Right hindlimb (tissue), 1 donor: ENCODE measurements at regions not wholly inside any gene's neighbourhood (a gene's known extent, or its start where the extent isn't known, plus 50 kb on each side); places are given as distances from the start of the nearest gene placed in this dataset.
"Not testable (repeated sequence)": the region's sequence is repeated elsewhere in the genome, so short reads cannot be mapped to it uniquely, and the experiment has no call there.

Source experiments
- DNase-seq: peaks from one replicate; pipeline ENCODE4 v3.0.0-alpha.2; 2018

DNA sequence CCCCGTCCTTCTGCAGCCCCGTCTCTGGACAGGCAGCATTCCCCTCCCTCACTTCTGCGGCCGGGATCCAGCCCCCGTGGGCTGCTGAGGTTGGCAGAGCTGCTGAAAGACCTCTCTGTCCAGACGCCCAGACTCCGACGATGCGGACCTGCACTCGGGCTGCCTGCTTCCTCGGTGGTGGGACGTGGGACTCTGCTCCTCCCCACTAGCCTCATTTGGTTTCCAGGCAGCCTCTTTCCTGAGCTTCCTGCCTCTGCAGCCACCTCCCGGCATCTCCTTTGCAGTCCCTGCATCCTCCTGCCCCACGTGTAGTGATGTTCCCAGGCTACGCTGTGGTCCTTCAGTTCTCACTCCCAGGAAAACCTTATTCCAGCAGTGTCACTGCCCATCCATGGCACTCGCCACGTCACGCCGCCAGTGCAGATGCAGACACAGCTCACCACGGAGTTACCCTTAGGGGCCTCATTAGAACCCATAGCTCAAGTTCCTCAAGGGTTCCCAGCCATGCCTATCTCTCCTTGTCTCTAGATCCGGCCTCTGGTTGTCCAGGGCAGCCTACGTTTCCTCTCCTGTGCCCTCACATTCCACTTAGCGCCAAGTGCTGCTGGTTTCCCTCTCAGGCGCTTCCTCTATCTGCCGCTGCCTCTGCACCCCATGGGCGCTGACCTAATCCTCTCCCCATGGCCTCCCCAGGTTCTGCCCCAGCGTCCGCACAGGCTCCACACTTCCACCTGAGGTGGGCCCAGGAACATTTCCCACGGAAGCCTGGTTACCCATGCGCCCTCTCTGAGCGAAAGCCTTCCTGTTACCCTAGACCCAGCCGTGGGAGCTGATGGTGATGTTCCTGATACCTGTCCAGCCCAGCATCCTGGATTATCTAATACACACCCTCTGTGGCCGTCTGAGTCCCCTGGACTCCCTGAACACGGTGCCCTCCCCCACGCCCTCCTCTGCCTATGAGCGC, 318.3 kb upstream of the MYT1L start:
- no peak for DNase-seq

DNA sequence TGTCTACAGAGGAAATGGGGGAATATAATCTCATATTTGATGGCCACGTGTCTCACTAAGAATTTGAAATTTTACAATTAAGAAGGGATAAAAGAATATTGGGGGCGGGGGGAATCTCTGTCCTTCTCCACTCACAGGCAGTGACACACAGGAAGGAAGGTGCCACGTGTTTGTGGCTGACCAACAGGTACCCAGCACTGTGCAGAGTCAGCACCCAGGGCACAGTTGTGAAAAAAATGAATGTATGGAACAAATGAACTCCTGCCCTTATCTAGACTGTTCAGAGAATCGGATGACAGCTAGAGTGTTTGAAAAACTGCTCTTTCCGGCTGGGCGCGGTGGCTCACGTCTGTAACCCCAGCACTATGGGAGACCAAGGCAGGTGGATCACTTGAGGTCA, 317.0 kb upstream of the MYT1L start:
- DNase-seq: no peak

- no peak for DNase-seq
Observed at GRCh38 chr2:2647141-2647541, 316.1 kb upstream of the MYT1L start.

GRCh38 chr2:2646433-2647051, 315.5 kb upstream of the MYT1L start:
- no peak for DNase-seq

GRCh38 chr2:2645162-2645855, 314.2 kb upstream of the MYT1L start:
- DNase-seq: no peak

DNA sequence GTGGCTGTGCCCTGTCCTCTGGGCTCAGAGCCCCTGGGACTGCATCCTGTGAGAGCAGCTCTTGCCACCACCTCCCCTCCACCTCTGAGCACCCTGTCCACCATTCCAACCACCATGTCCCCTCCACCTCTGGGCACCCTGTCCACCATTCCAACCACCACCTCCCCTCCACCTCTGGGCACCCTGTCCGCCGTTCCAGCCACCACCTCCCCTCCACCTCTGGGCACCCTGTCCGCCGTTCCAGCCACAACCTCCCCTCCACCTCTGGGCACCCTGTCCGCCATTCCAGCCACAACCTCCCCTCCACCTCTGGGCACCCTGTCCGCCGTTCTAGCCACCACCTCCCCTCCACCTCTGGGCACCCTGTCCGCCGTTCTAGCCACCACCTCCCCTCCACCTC, 313.7 kb upstream of the MYT1L start:
- DNase-seq: not testable (repeated sequence)

DNA sequence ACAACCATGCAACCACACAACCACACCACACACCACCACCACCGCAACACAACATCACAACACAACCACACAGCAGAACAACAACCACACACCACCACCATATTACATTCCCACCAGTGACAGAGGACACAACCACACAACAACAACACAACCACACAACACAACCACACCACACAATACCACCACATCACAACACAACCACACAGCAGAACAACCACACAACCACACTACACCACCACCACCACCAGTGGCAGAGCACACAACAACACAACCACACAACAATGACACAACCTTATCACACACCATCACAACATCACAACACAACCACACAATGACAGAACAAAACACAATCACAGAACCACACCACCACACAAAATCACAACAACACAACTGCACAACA, 313.0 kb upstream of the MYT1L start:
- no peak for DNase-seq

DNA sequence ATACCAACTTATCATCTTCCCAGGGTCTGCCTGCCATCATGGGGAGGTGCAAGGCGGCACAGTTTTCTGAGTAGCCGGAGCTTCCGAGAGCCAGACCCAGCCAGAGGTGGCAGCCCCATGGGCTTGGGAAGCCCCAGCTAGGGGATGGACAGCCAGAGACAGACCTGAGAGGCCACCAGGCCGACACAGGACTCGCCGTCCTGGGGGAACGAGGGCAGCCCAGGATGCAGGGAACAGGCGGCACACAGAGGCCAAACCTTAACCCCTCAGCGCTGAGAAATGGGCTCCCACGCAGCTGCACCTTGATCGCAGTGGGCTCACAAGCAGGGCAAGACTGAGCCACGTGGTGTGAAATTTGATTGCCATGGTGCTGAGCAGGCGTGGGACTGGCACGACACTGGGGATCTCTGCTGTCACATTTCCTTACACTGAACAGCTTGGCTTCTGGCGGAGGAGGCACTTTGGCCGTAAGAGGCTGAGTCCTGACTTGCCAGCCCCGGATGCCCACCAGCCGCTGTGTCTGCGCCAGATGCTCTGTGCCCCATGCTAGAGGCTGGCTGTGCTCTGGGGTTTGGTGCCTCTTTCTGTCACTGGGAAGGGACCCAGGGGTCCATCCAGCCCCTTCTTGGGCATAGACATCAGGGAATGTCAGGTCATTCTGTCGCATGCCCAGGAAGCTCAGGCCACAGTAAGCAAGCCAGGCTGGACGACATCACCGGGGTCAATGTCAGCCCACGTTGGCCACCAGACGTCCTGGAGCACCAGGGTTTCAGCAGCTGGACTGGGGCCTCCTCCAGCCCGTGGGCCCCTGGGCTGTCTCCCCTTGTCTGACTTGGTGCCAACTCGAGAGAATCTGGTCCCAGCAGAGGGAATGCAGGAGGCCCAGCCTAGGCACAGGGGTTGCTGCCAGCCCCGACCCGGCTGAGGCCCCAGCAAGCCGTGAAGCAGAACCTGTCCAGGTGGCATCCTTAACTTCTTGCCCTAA, 312.1 kb upstream of the MYT1L start:
- no peak for DNase-seq

- DNase-seq: no peak
Observed at GRCh38 chr2:2641541-2642410, 310.7 kb upstream of the MYT1L start.

DNA sequence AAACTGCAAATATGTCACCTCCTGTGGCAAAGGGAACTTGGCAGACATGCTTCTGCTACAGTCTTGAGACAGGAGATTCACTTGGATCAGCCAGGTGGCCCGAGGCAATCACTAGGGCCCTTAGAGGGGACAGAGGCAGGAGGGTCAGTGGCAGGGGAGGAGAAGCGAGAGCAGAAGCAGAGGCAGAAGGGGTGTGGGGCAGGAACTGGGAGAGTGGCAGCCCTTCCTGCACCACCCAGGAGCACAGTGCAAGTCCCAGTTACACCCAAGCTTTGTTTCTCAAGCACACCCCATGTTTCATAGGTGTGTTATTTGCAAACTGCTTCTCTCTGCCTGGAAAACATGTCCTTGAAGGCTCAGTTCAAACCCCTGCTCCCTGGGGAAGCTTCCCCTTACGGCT, 309.7 kb upstream of the MYT1L start:
- DNase-seq: no peak

DNA sequence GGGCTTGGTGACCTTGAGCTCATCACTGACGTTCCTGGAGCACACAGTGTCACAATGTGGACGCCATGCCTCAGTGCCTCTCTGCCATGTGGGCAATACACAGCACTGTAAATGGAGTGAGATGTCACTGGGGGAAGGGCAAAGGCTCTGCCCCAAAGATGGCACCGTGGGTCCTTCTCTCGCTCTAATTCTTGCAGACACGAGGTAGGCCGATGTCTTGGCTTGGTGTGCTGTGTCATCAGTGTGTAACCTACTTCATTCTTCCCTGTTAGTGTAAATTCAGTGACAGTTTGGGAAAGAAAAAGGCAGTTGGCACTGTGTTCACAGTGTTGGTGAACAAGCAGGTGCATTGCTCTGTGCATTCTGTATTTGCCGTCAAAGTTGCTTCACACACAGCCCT, 309.3 kb upstream of the MYT1L start:
- DNase-seq: no peak

DNA sequence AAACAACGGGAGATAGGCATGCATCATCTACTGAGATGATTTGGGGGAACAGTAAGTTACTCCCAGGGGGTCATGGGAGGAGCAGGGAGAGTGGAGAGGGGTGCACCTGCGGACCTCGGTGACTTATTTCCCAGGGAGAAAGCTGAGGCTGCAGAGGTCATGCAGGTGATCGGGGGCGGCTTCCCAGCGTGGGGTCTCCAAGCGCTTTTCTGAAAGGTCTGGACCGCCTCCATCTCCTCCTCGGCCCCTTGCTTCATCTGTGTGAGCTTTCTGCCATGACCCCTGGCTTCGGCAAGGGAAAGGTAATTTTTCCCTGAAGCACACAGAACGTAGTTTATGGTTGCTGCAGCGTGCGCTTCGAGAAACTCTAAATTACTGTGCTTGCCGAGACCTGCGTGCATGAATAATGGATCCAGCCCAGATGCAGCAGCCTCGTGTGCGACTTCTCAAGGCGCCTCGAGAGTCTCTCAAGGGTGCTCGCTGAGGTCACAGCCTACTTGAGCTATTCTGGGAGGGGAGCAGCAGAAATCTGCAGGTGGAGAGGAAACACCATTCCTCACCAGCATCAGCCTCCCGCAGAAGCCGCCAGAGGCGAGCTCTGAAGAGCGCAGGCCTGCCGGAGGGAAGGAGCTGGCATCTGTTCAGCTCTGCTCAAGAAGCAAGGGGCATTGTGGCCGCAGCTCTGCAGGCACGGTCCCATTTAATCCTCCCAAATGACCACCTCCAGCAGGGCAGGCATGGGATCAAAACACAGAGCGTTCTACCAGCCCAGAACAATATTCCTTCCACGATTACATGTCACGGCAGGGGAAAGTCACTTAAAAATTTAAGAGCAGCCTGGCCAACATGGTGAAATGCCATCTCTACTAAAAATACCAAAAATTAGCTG, 308.4 kb upstream of the MYT1L start:
- no peak for DNase-seq

DNA sequence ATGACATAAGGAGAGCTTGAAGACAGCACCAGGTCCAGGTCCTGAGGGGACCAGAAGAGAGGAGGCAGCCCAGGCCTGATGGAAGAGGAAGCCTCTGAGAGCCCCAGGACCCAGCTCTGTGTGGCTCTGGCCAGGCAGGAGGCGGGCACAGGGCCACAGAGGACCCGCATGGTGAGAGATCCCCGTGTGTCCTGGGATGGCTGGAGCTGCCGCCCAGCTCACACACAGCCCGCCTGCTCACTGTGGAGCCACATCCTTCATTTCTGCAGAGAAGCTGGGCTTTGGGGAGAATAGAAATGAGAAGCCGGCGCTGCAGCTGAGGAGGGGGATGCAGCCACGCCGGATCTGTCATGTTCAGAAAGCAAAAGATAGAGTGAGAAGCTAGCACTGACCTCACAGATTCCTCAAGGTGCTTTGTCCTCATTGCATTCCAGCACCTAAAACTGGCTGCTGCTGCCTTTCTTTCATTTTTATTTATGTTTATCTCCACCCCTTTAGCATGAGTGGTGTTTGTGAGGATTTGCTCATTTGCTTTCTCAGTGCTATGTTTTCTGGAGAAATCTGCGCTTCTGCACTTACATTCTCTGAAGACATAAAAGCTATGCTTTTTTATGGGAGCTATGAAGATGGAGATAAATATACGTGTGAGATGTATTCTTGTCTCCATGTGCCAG, 307.6 kb upstream of the MYT1L start:
- DNase-seq: no peak

DNA sequence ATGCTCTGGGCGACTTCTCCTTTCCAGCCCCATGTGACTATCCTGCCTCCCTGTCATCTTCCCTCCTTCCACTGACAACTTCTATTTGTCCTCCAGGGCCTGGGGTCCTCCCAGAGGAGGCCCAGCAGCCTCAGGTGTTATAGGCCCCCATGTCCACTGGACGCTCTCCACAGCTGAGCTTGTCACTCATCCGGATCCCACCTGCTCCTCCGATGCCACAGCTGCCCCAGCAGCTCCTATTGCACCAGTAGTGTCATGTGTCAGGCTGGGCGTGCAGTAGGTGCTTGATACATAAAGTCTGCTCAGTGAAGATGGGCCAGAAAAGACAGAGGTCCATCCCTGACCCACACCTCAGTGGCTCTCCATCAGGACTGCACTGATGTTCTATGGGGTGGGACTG, 305.7 kb upstream of the MYT1L start:
- DNase-seq: peak; percentile 67

DNA sequence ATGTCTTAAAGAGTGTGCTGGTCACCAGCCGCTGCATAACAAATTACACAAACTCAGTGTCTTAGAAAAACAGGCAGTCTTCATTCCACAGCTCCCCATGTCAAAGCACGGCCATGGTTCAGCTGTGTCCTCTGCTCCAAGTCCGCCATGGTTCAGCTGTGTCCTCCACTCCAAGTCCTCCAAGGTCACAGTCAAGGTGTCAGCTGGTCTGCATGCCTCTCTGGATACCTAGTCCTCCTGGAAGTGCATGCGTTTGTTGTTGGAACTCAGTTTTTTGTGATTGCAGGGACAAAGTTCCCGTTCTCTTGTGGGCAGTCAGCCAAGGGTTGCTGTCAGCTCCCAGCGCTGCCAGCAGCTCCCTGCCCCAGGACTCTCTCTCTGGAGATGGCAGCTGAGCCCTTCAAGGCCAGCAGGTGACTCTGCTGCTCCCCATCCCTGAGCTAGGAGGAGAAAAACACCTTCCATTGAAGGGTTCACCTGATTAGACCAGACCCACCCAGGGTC, 304.0 kb upstream of the MYT1L start:
- DNase-seq: no peak

DNA sequence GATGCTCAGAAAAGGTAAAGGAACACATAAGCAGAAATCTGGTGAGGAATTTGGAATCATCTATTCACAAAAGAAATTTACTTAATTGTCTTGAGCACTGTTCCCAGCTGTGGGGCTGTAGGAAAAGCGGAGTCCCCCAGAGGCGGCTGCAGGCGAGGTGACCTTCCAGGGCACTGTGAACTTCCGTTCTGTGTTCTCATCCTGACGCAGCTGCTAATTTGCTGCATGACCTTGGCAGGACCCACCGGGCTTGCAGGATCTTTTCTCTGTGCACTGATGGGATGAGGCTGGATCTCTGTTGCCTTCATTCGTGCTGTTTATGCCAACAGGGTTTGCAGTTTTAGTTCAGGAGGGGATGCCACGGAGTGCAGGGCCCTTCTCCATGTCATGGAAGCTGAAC, 301.9 kb upstream of the MYT1L start:
- no peak for DNase-seq

DNA sequence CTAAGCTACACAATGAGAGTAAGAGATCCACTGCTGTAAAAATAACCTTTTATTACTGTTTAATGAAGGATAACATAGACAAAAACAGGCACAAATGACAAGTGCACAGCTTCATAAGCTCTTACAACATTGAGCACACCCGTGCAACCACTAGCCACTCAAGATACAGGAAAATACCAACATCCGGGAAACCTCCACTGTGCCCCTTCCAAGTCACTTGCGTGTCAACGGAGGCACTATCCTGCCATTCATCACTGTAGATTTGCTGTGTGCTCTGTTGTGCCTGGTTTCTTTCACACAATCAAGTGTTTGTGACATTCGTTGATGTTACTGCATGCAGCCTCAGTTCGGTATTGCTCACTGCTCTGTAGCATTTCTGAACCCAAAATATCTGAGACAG, 292.9 kb upstream of the MYT1L start:
- no peak for DNase-seq

DNA sequence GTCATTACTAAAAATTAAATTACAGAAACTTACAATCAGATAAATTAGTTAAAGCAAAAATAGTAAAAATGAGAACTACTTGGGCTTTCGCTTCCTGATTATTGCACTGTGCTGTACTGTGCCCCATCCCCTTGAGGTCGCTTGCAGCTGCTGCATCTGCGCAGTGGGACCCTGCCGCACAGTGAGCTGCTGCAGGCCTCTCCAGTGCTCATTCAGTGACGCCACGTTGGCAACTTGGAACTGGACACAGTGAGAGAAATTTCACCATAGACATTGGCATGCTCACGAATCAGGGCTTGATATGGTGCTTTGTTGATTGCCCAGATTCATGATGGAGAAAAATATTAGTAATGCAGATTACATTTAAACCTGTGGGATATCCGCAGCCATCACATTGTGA, 290.8 kb upstream of the MYT1L start:
- no peak for DNase-seq

- no peak for DNase-seq
Observed at GRCh38 chr2:2620604-2621003, 289.5 kb upstream of the MYT1L start.

DNA sequence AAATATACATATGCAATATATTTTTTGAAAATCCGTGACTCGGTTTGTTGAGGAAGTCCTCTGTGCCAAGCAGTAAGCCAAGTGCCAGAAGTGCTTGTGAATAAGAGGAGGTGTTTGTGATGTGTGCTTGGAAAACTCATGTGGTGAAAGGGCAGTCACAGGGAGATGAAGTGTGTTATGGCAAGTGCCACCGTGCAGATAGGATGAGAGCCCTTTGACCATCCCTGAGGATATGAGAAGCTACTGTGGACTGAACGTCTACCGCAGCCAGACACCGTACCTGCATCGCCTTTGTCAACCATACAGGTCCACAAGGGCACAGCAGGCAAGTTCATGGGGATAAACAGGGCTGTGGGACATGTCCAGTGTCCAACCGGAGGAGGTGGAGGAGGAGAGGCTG, 288.9 kb upstream of the MYT1L start:
- no peak for DNase-seq
